ENCODE measurements at regions not wholly inside any gene's neighbourhood (a gene's known extent, or its start where the extent isn't known, plus 50 kb on each side); places are given as distances from the start of the nearest gene placed in this dataset.
A peak's percentile ranks its signal among the peaks of the same experiment; 100 is the strongest.

DNA sequence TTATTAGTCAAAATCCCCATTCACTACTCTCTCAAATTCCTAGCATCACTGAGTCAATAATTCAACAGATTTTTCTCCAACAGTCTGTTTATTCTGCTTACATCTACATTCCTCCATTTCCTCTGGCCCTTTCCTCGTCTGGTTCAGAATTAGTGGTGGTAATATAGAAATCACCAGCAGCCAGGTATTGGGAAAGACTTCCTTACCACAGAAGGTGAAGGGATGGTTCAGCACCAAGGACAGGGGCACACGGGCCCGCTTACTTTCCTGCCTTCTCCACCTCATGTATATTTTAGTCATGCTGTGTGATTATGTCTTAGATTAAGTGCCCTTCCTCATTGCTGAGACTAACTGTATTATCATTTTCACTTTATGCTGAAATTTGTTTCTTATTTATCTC is 70.4 kb upstream of the APBB1IP start:
- H3K4me1 ChIP-seq (ENCODE audit: control insufficient read depth in 2 of 3, insufficient read depth in 2 of 3, low read depth in 1 of 3, low read length in 3 of 3): no peaks in the 10 kb centered on the region
- FAIRE-seq: no peak
- intact Hi-C loops (cut with DNase I): no loop called here
- peak in 4 of 5 donors; percentile 63 to 90 (median 86) for DNase-seq
- H3K27ac ChIP-seq (ENCODE audit: low read depth in 2 of 2, low read length in 2 of 2): no peak overlapping the region
- H3K9ac ChIP-seq (ENCODE audit: low read length in 3 of 3): no peak overlapping the region
- H3K27me3 ChIP-seq (ENCODE audit: control insufficient read depth, insufficient read depth, low read length): no peaks in the 10 kb centered on the region
- TF ChIP-seq, protein P1, sequence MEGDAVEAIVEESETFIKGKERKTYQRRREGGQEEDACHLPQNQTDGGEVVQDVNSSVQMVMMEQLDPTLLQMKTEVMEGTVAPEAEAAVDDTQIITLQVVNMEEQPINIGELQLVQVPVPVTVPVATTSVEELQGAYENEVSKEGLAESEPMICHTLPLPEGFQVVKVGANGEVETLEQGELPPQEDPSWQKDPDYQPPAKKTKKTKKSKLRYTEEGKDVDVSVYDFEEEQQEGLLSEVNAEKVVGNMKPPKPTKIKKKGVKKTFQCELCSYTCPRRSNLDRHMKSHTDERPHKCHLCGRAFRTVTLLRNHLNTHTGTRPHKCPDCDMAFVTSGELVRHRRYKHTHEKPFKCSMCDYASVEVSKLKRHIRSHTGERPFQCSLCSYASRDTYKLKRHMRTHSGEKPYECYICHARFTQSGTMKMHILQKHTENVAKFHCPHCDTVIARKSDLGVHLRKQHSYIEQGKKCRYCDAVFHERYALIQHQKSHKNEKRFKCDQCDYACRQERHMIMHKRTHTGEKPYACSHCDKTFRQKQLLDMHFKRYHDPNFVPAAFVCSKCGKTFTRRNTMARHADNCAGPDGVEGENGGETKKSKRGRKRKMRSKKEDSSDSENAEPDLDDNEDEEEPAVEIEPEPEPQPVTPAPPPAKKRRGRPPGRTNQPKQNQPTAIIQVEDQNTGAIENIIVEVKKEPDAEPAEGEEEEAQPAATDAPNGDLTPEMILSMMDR (IDR thresholded peaks at IDR 0.05; ENCODE audit: borderline replicate concordance, extremely low read depth, insufficient read depth): no peak
- H3K4me3 ChIP-seq (ENCODE audit: low read length in 3 of 3): no peak overlapping the region
- no peaks in the 10 kb centered on the region for H3K36me3 ChIP-seq (ENCODE audit: control insufficient read depth in 2 of 3, insufficient read depth in 3 of 3, low read length in 3 of 3)
- no peaks in the 10 kb centered on the region for H3K9me3 ChIP-seq (ENCODE audit: control insufficient read depth in 2 of 3, insufficient read depth in 1 of 3, low read length in 3 of 3)

DNA sequence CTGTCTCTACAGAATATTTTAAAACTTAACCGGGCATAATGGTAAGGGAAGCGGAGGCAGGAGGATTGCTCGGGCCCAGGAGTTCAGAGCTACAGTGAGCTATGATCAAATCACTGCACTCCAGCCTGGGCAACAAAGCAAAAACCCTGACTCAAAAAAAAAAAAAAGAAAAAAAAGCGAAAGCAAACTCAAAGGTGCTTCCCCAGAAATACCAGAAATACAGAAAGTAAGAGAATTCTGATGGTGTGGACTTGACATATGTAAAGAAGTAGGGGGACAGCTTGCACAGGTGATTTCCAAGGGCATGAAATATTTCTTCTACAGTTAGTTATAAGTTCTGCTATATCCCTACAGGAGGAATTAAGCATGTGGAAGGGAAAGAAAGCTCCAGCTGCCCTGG is 69.7 kb upstream of the APBB1IP start:
- no peak for FAIRE-seq
- intact Hi-C loops (cut with DNase I): no loop called here
- H3K4me1 ChIP-seq (ENCODE audit: control insufficient read depth in 2 of 3, insufficient read depth in 2 of 3, low read depth in 1 of 3, low read length in 3 of 3): no peaks in the 10 kb centered on the region

GRCh38 chr10:26372513-26373354 is 65.4 kb upstream of the APBB1IP start:
- no peak for FAIRE-seq

More for the DNA sequence above, 69.7 kb upstream of the APBB1IP start:
- H3K36me3 ChIP-seq (ENCODE audit: control insufficient read depth in 2 of 3, insufficient read depth in 3 of 3, low read length in 3 of 3): no peaks in the 10 kb centered on the region
- TF ChIP-seq, protein P1 (IDR thresholded peaks at IDR 0.05; ENCODE audit: borderline replicate concordance, extremely low read depth, insufficient read depth): no peak
- H3K27me3 ChIP-seq (ENCODE audit: control insufficient read depth, insufficient read depth, low read length): no peaks in the 10 kb centered on the region
- no peak overlapping the region for H3K27ac ChIP-seq (ENCODE audit: low read depth in 2 of 2, low read length in 2 of 2)
- DNase-seq: no peak
- no peak overlapping the region for H3K9ac ChIP-seq (ENCODE audit: low read length in 3 of 3)
- no peaks in the 10 kb centered on the region for H3K9me3 ChIP-seq (ENCODE audit: control insufficient read depth in 2 of 3, insufficient read depth in 1 of 3, low read length in 3 of 3)
- no peak overlapping the region for H3K4me3 ChIP-seq (ENCODE audit: low read length in 3 of 3)

More at GRCh38 chr10:26372513-26373354, 65.4 kb upstream of the APBB1IP start:
- TF ChIP-seq, protein P1 (IDR thresholded peaks at IDR 0.05; ENCODE audit: borderline replicate concordance, extremely low read depth, insufficient read depth): no peak
- intact Hi-C loops (cut with DNase I): no loop called here
- H3K27me3 ChIP-seq (ENCODE audit: control insufficient read depth, insufficient read depth, low read length): no peaks in the 10 kb centered on the region
- H3K4me1 ChIP-seq (ENCODE audit: control insufficient read depth in 2 of 3, insufficient read depth in 2 of 3, low read depth in 1 of 3, low read length in 3 of 3): no peaks in the 10 kb centered on the region
- H3K9ac ChIP-seq (ENCODE audit: low read length in 3 of 3): no peak overlapping the region
- no peak for DNase-seq
- no peak overlapping the region for H3K4me3 ChIP-seq (ENCODE audit: low read length in 3 of 3)
- no peaks in the 10 kb centered on the region for H3K36me3 ChIP-seq (ENCODE audit: control insufficient read depth in 2 of 3, insufficient read depth in 3 of 3, low read length in 3 of 3)
- peaks cover 0 to 6% (median 0%) of the 10 kb centered on the region in 3 donors for H3K9me3 ChIP-seq (ENCODE audit: control insufficient read depth in 2 of 3, insufficient read depth in 1 of 3, low read length in 3 of 3)
- no peak overlapping the region for H3K27ac ChIP-seq (ENCODE audit: low read depth in 2 of 2, low read length in 2 of 2)
